Activated T-helper 1 cell treated with Interleukin-2 at 50 U/mL for 16 hours (primary cell): ENCODE measurements at regions not wholly inside any gene's neighbourhood (a gene's known extent, or its start where the extent isn't known, plus 50 kb on each side); places are given as distances from the start of the nearest gene placed in this dataset.

Experiments
- DNase-seq: peaks from one replicate; pipeline ENCODE4 v3.0.0-alpha.2; 2020; ENCODE audit warnings: low read depth

GRCh38 chr5:165834891-165835290 is 2329.5 kb downstream of the MAT2B start:
- no peak for DNase-seq

GRCh38 chr5:165836046-165836445 is 2330.6 kb downstream of the MAT2B start:
- DNase-seq: no peak

DNA sequence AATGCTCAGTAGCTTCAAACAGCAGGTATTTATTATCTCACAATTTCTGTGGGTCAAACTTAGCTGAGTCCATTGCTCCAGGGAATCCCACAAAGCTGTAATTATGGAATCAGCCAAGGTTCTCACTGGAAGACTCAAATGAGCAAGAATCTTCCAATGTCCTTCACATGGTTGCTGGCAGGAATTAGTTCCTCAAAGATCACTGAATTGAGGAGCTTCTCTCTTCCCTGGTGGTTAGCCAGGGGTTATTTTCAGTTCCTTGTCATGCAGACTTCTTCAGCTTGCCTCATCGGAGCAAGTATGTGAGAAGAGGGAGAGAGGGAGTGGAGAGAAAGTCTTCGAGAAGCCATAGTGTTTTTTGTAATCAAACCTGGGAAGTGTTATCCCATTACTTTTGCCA is 2331.9 kb downstream of the MAT2B start:
- no peak for DNase-seq

- DNase-seq: no peak
Measured at GRCh38 chr5:165844571-165844970, 2339.2 kb downstream of the MAT2B start.

DNA sequence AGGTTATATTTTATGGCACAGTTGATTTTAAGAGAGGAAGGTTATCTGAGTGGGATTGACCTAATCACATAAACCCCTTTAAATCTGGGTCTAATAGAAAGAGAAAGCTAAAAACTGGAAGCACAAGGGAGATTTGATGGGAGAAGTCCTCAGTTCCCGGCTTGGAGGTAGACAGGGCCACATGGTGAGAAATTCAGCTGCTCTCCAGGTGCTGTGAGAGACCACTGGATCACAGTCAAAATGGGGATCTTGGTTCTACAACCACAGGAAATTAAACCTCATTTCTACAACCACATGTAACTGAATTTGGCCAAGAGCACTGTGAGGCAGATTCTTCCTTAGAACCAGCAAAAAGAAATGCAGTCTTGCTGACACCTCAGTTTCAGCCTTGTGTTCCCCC is 2352.7 kb downstream of the MAT2B start:
- DNase-seq: no peak

GRCh38 chr5:165859251-165859650 is 2353.8 kb downstream of the MAT2B start:
- DNase-seq: no peak

GRCh38 chr5:165863239-165863638 is 2357.8 kb downstream of the MAT2B start:
- DNase-seq: no peak

DNA sequence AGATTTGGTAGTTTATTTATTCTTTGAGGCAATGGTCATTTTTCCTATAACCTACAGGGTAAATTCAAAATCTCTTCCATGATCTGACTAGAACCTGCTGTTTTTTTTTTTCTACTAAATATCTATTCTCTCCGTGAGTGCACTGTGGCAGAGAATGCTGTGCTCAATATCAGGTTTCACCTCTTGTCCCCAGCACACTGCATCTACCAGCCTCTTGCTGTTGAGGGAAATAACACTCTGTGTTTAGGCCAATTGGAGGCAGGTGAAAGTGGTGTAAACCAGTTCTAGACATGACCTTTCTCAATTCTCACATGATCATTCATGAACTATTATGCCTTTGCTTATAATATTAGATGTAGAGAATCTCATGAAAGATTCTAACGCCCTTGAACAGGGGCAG is 2365.9 kb downstream of the MAT2B start:
- DNase-seq: no peak

DNA sequence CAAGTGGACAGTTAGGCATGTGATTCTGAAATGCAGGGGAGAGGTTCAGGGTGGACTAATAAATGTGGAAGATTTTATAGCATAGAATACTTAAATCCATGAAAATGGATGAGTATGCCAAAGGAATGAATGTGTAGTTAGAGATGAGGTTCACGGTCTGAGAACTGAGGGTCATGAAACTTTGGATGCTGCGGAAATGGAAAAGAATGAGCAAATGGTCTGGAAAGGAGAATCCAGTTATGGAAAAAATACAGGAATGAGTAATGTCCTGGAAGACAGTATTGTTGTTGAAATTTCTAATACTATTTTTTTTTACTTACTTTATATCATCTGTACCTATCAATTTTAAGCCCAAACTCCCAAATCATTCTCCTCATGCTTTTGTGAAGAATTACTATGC is 2369.4 kb downstream of the MAT2B start:
- no peak for DNase-seq

DNA sequence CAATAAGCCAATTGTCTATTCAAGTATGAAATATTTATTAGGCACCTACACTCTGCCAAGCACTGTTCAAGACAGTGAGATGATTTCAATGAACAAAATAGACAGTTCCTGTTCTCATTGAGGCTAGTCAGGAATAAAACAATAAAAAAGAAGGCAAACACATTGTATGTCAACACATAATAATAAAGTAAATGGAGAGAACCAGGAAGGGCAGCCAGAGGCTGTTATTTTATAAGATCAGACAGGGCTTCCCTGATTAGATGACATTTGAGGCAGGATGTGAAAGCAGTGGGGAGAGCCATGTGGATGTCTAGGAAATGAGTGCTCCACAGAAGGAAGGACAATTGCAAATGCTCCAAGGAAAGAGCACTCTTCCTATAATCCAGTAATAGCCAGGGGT is 2371.1 kb downstream of the MAT2B start:
- DNase-seq: no peak

DNA sequence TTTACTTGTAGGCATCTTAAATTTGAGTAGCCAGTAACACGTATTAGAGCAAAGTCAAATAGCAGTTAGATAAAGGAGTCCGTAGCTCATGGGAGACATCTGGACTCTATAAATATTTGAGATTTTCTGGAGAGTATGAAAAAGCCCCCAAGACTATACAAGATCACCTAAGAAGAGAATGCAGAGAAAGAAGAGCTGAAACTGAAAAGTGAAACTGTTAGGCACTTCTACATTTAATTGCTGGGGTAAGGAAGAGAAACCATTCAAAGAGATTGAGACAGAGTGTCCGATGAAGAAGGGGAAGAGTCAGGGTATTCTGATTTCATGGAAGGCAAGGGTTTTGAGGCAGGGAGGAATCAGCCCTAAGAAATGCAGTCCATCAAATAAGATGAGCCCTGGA is 2372.1 kb downstream of the MAT2B start:
- DNase-seq: no peak

DNA sequence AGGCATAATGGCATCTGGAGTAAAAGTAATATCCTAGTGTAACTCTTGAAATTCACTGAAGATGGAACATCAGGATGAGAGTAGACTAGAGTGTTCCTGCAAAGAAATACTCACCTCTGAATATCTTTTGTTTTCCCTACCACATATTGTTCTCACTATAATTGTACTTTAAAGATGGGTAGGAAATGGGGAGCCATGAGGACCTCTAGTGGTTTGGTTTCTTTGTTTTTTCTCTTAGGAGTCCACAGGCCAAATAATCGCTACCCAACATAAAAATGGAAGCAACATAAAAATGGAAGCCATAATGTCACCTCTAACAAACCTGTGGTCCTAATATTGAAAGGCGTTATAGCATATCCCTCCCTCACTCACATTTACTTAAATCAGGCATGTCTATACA is 2375.8 kb downstream of the MAT2B start:
- DNase-seq: no peak

DNA sequence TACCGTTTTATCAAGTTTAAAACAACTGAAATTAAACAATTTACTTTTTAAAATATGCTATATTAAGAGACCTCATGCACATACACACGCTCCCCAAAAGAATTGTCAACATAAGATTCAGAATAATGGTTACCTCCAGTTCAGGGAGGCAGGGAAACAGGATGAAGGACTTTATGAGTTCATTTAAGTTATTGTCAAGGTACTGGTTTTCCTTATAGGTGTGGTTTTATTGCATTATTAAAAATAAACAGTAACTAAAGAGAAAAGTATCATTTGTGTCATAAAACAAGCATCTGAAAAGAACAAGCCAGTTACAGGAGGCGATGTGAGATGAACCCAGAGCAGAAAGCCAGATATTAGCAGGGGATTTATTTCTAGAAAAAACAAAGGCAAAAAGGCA is 2376.7 kb downstream of the MAT2B start:
- DNase-seq: no peak

DNA sequence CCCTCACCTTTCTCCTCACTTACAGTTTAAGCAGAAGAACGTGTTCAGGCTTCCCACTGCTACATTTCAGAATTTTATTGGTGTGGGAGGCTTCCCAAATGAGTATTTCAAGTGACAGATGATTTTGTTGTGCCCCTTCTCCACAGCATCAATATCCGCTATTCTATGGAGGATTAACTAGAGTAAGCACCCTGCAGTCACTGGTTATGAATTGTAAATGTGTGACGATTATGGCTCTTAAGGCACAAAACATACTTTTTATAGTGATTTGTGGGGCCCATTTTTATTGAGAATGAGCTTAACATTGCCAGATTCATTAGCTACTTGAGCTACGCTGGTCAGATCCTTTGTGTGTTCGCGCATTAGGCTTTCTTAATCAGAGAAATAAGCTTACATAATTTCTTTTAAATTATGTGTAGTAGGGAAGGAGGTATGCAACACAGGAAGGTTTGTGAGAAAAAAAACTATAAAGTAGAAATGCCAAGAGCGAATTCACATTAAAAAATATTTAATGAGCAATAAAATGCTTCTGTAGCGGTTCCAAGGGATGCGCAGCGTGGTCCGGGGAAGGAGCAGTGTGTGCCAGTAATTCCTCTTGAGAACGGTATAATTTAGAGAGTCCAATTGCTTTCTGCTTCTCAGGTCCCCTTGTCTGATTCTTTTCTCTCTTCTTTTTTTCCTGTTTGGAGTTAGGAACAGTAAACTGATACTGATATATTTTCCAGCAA is 2380.4 kb downstream of the MAT2B start:
- DNase-seq: no peak

DNA sequence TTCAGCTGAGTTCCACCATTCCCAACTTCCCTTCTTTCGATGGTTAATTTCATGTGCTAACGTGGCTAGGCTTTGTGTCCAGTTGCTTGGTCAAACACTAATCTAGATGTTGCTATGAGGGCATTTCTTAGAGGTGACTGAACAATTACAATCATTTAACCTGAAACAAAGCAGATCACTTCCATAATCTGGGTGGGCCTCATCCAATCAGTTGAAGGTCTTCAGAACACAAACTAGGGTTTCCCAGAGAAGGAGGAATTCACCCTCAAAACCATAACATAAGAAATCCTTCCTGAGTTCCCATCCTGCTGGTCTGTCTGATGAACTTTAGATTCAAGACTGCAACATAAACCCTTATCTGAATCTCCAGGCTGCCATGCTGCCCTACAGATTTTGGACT is 2381.7 kb downstream of the MAT2B start:
- no peak for DNase-seq

- DNase-seq: no peak
Measured at GRCh38 chr5:165892383-165892782, 2387.0 kb downstream of the MAT2B start.

DNA sequence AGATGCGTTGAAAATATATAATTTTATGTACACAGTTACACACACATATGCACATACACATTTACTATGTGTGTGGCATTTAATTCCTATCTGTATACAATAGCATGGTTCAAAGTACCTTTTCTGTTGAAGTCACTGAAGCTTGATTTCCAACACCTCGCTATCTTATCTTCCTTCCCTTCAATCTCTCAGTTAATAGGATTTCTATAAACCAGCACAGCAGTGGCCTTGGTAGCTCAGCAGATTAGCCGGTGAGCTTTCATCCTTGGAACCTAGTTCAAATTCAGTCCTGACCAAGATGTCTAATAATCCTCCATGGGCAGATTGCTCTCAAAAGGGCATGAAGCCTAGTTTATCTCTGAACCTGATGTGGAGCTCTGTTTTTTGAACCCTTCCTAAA is 2389.5 kb downstream of the MAT2B start:
- no peak for DNase-seq

GRCh38 chr5:165903835-165904234 is 2387.6 kb upstream of the WWC1 start:
- DNase-seq: no peak

- no peak for DNase-seq
Measured at GRCh38 chr5:165906871-165907270, 2384.6 kb upstream of the WWC1 start.

GRCh38 chr5:165913059-165913458 is 2378.4 kb upstream of the WWC1 start:
- no peak for DNase-seq

DNA sequence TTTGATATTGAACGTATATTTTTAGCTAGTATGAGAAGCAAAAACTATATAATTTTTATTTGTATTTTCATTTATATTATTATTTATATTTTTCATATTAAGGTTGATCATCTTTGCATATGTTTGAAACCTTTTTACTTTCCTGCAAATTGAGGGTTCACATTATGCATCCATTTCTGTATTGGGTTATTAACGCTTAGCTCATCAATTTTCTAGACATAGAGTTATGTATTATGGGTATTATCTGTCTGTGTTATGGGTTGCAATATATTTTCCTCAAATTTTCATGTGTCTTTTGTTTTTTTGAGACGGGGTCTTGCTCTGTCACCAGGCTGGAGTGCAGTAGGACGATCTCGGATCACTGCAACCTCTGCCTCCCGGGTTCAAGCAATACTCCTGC is 2377.0 kb upstream of the WWC1 start:
- DNase-seq: no peak

GRCh38 chr5:165919196-165919595 is 2372.2 kb upstream of the WWC1 start:
- DNase-seq: no peak

- no peak for DNase-seq
Measured at GRCh38 chr5:165920655-165921054, 2370.8 kb upstream of the WWC1 start.

DNA sequence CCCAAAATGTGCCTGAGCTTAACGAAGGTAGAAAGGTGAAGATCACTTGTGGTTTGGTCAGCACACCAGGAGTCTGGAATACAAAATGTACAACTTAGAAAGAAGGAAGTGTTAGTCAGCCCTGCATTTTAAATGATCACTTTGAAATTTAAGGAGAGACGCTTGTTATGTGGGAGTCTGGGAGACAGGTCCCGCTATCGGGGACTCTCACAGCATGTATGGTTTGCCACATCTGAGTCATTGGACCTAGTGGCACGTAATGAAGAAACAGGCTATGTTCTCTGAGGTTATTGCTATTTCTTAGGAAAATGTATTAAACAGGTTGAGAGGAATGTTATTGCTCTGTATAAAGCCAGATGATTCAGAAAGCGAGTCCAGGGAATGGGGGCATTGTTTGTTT is 2362.5 kb upstream of the WWC1 start:
- no peak for DNase-seq

- no peak for DNase-seq
Measured at GRCh38 chr5:165940541-165940940, 2350.9 kb upstream of the WWC1 start.
